Fibroblast of peridontal ligament (primary cell): ENCODE measurements at regions not wholly inside any gene's neighbourhood (a gene's known extent, or its start where the extent isn't known, plus 50 kb on each side); places are given as distances from the start of the nearest gene placed in this dataset.

Source experiments
- DNase-seq: peaks from one replicate; pipeline ENCODE4 v3.0.0-alpha.2; 2010; ENCODE audit errors: extremely low read depth

- no peak for DNase-seq
Observed at GRCh38 chr10:107474650-107475049, 310.1 kb upstream of the SORCS1 start.

GRCh38 chr10:107473225-107473624 lies 308.7 kb upstream of the SORCS1 start:
- DNase-seq: no peak

GRCh38 chr10:107471911-107472310 lies 307.4 kb upstream of the SORCS1 start:
- DNase-seq: no peak

- no peak for DNase-seq
Observed at GRCh38 chr10:107453561-107453960, 289.1 kb upstream of the SORCS1 start.

- no peak for DNase-seq
Observed at GRCh38 chr10:107451047-107451446, 286.5 kb upstream of the SORCS1 start.

GRCh38 chr10:107450056-107450455 lies 285.6 kb upstream of the SORCS1 start:
- DNase-seq: no peak

GRCh38 chr10:107444443-107444842 lies 279.9 kb upstream of the SORCS1 start:
- no peak for DNase-seq

- no peak for DNase-seq
Observed at GRCh38 chr10:107443813-107444212, 279.3 kb upstream of the SORCS1 start.

GRCh38 chr10:107443326-107443725 lies 278.8 kb upstream of the SORCS1 start:
- peak; percentile 72 for DNase-seq

- peak; percentile 83 for DNase-seq
Observed at GRCh38 chr10:107442035-107442505, 277.6 kb upstream of the SORCS1 start.

- DNase-seq: no peak
Observed at GRCh38 chr10:107440741-107441140, 276.2 kb upstream of the SORCS1 start.

- DNase-seq: no peak
Observed at GRCh38 chr10:107437921-107438320, 273.4 kb upstream of the SORCS1 start.

GRCh38 chr10:107436568-107436967 lies 272.1 kb upstream of the SORCS1 start:
- DNase-seq: no peak

- no peak for DNase-seq
Observed at GRCh38 chr10:107434854-107435253, 270.3 kb upstream of the SORCS1 start.

- DNase-seq: no peak
Observed at GRCh38 chr10:107434201-107434600, 269.7 kb upstream of the SORCS1 start.

- DNase-seq: no peak
Observed at GRCh38 chr10:107433605-107434004, 269.1 kb upstream of the SORCS1 start.

- DNase-seq: no peak
Observed at GRCh38 chr10:107430446-107430845, 265.9 kb upstream of the SORCS1 start.

GRCh38 chr10:107427016-107427415 lies 262.5 kb upstream of the SORCS1 start:
- no peak for DNase-seq

- no peak for DNase-seq
Observed at GRCh38 chr10:107425931-107426553, 261.5 kb upstream of the SORCS1 start.

GRCh38 chr10:107424628-107425027 lies 260.1 kb upstream of the SORCS1 start:
- DNase-seq: no peak

- no peak for DNase-seq
Observed at GRCh38 chr10:107423903-107424302, 259.4 kb upstream of the SORCS1 start.

- no peak for DNase-seq
Observed at GRCh38 chr10:107422681-107423080, 258.2 kb upstream of the SORCS1 start.

GRCh38 chr10:107420196-107420595 lies 255.7 kb upstream of the SORCS1 start:
- no peak for DNase-seq
